ENCODE measurements at regions not wholly inside any gene's neighbourhood (a gene's known extent, or its start where the extent isn't known, plus 50 kb on each side); places are given as distances from the start of the nearest gene placed in this dataset.
"Not testable (repeated sequence)": the region's sequence is repeated elsewhere in the genome, so short reads cannot be mapped to it uniquely, and the experiment has no call there.

DNA sequence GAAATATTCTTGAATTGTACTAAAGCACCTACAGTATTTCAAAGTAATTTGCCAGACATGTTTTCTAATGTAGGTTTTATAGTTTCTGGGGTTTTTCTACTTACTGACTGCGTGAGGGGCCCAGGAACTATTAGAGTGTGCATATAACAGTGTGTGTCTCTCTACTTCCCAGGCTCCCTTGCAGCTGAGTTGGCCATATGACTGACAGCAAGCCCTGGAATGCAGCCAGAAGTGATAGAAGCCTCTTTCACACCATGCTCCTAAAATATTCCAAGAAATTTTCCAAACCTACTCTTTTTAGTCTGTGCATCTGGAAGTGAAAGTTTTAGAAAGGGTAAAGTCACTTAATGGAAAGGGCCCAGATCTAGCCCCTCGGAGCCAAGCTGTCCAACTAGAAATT, 96.7 kb upstream of the SLC7A11 start:
- H3K36me3 Mint-ChIP-seq (ENCODE audit: low read depth), result peaks cover 1% of the 10 kb centered on the region
- no peaks in the 10 kb centered on the region for H3K4me1 Mint-ChIP-seq
- no peaks in the 10 kb centered on the region for H3K27me3 Mint-ChIP-seq (ENCODE audit: low read depth)
- H3K27ac Mint-ChIP-seq (ENCODE audit: unreplicated experiment), result no peak overlapping the region
- H3K4me3 Mint-ChIP-seq, result no peak overlapping the region
- peaks cover 4% of the 10 kb centered on the region for H3K9me3 Mint-ChIP-seq
- TF ChIP-seq, protein P1, sequence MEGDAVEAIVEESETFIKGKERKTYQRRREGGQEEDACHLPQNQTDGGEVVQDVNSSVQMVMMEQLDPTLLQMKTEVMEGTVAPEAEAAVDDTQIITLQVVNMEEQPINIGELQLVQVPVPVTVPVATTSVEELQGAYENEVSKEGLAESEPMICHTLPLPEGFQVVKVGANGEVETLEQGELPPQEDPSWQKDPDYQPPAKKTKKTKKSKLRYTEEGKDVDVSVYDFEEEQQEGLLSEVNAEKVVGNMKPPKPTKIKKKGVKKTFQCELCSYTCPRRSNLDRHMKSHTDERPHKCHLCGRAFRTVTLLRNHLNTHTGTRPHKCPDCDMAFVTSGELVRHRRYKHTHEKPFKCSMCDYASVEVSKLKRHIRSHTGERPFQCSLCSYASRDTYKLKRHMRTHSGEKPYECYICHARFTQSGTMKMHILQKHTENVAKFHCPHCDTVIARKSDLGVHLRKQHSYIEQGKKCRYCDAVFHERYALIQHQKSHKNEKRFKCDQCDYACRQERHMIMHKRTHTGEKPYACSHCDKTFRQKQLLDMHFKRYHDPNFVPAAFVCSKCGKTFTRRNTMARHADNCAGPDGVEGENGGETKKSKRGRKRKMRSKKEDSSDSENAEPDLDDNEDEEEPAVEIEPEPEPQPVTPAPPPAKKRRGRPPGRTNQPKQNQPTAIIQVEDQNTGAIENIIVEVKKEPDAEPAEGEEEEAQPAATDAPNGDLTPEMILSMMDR (conservative IDR thresholded peaks at IDR 0.05), result no peak
- DNase-seq (ENCODE audit: low read depth, low spot score), result no peak

DNA sequence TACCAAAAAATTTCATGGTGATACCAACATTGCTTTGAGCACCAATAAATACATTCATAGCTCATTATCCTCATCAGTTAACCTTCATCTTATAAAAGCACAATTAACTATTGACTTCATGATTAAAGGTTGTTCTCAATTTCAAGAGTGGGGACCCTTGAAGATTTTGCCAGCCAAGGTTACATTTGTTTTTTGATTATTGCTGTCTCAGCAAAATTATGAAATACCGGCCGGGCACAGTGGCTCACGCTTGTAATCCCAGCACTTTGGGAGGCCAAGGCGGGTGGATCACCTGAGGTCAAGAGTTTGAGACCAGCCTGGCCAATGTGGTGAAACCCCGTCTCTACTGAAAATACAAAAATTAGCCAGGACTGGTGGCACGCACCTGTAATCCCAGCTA, 96.1 kb upstream of the SLC7A11 start:
- not testable (repeated sequence) for H3K4me1 Mint-ChIP-seq; H3K27ac Mint-ChIP-seq (ENCODE audit: unreplicated experiment); H3K36me3 Mint-ChIP-seq (ENCODE audit: low read depth); DNase-seq (ENCODE audit: low read depth, low spot score); H3K27me3 Mint-ChIP-seq (ENCODE audit: low read depth); H3K9me3 Mint-ChIP-seq; H3K4me3 Mint-ChIP-seq

DNA sequence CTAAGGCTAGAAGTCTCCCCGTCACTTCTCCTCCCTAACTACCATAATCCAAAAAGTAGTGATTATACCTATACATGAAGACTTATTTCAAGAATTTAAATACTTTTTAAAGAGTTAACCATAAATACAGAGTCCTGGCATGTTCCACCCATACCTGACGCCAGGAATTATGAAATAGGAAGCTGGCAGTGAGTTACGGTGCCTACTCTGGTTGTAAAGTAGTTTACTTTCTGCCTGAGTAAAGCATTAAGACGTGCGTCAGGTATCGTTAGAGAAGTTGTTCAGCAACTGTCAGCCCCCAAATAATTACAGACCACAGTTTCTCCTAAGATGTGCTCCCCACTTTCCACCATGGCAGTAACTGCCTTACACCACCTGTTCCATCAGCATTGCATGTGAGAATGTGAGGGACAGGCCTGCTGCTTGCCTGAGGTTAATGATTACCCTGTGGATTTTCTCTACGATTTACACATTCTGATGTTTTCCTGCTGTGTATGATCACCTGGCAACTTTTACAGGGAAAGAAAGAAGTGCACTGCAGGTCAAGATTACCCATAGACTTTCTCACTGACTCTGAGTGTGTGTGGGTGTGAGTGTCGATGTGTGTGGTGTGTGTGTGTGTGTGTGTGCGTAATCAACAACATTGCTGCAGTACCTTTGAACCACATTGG, 92.3 kb upstream of the SLC7A11 start:
- no peak for DNase-seq (ENCODE audit: low read depth, low spot score)
- Mint-ChIP-seq H3K27ac (ENCODE audit: unreplicated experiment) (no peak overlapping the region), H3K27me3 (ENCODE audit: low read depth) (no peaks in the 10 kb centered on the region), H3K4me1 (no peaks in the 10 kb centered on the region), H3K4me3 (no peak overlapping the region), H3K9me3 (peaks cover 14% of the 10 kb centered on the region), H3K36me3 (ENCODE audit: low read depth) (no peaks in the 10 kb centered on the region)
- TF ChIP-seq, protein P1 (conservative IDR thresholded peaks at IDR 0.05), result no peak

DNA sequence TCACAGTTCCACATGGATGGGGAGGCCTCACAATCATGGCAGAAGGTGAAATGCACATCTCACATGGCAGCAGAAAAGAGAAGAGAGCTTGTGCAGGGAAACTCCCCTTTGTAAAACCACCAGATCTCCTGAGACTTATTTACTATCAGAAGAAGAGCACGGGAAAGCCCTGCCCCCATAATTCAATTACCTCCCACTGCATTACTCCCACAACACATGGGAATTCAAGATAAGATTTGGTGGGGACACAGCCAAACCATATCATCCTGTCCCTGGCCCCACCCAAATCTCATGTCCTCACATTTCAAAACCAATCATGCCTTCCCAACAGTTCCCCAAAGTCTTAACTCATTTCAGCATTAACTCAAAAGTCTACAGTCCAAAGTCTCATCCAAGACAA, 90.3 kb upstream of the SLC7A11 start:
- peaks cover 14% of the 10 kb centered on the region for H3K9me3 Mint-ChIP-seq
- not testable (repeated sequence) for H3K36me3 Mint-ChIP-seq (ENCODE audit: low read depth); H3K4me3 Mint-ChIP-seq; H3K4me1 Mint-ChIP-seq; DNase-seq (ENCODE audit: low read depth, low spot score); H3K27ac Mint-ChIP-seq (ENCODE audit: unreplicated experiment); H3K27me3 Mint-ChIP-seq (ENCODE audit: low read depth)

DNA sequence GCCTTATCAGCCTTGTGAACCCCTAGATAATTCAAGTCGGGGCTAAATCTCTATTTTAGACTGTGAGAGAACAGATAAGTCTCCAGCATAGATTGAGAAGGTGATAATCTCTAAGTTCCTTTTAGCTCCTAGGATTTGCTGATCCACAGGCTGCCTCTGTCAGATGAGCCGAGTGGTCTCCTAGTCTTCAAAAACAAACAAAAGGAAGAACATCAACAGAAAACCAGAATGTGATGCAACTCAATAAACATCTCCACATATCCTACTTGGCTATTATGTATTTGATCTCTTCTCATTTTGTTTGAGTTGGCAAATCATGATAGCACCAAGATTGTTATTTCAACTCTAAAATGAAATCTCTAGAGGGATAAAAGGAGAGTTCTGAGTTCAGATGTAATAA, 88.4 kb upstream of the SLC7A11 start:
- Mint-ChIP-seq H3K27ac (ENCODE audit: unreplicated experiment) (no peak overlapping the region), H3K4me1 (peaks cover 12% of the 10 kb centered on the region), H3K4me3 (no peak overlapping the region), H3K27me3 (ENCODE audit: low read depth) (no peaks in the 10 kb centered on the region), H3K36me3 (ENCODE audit: low read depth) (no peaks in the 10 kb centered on the region), H3K9me3 (peaks cover 14% of the 10 kb centered on the region)
- TF ChIP-seq, protein P1 (conservative IDR thresholded peaks at IDR 0.05), result no peak
- no peak for DNase-seq (ENCODE audit: low read depth, low spot score)

DNA sequence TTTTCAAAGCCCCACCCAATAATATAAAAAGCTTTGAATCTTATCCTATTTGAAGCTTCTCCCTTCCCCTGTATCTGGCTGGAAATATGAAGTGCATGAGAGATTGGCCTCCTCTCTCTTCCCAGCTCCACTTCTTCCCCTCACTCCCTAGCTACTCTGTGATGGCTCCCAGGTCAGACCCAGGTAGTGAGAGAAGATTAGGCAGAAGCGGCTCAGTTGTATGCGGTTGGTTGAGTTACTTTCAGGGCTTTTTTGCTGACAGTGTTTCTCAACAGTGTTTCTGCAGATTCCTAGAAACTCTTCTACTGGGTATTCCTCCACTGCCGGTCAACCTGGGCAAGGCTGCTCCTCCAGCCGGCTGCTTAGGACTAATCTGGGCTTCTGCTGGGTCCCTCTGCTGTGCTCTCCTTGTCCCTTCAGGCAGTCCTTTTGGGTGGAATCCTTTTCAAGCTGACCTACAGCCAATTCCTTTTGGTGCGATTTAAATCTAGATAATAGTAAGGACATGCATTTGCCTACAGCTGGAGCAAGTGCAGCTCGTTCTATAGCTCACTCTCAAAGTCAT, 87.4 kb upstream of the SLC7A11 start:
- Mint-ChIP-seq H3K4me3 (no peak overlapping the region), H3K4me1 (peaks cover 12% of the 10 kb centered on the region), H3K9me3 (peaks cover 14% of the 10 kb centered on the region), H3K27me3 (ENCODE audit: low read depth) (no peaks in the 10 kb centered on the region), H3K36me3 (ENCODE audit: low read depth) (no peaks in the 10 kb centered on the region), H3K27ac (ENCODE audit: unreplicated experiment) (peak overlapping the region; percentile 92)
- TF ChIP-seq, protein P1 (conservative IDR thresholded peaks at IDR 0.05), result no peak
- DNase-seq (ENCODE audit: low read depth, low spot score), result no peak

All from neural crest cell (in vitro differentiated cells).